A549 (cell line): ENCODE measurements at regions not wholly inside any gene's neighbourhood (a gene's known extent, or its start where the extent isn't known, plus 50 kb on each side); places are given as distances from the start of the nearest gene placed in this dataset.

Experiments
- CBX8 ChIP-seq: fragments of 200-600 bp; sonication (generic); IDR thresholded peaks from 2 replicates; pipeline ENCODE4 v1.6.1; 2016
- CTCF ChIP-seq: fragments of >200 bp; sonication (Bioruptor Twin); formaldehyde crosslinking; IDR thresholded peaks from 3 replicates; pipeline ENCODE4 v1.5.1; 2016
- HMGXB4 ChIP-seq: fragments of 250-450 bp; sonication (Bioruptor Pico); IDR thresholded peaks from 2 replicates; pipeline ENCODE4 v1.5.0; 2021; ENCODE audit warnings: mild to moderate bottlenecking, moderate library complexity, borderline replicate concordance
- HOXB13 ChIP-seq: fragments of 250-450 bp; sonication (Bioruptor Pico); IDR thresholded peaks from 2 replicates; pipeline ENCODE4 v1.5.0; 2020; ENCODE audit warnings: low read depth, mild to moderate bottlenecking, moderate library complexity
- MAX ChIP-seq: IDR thresholded peaks from 2 replicates; pipeline ENCODE4 v1.6.1; 2012
- POLR2A ChIP-seq: IDR thresholded peaks from 2 replicates; pipeline ENCODE4 v1.6.1; 2012; ENCODE audit warnings: mild to moderate bottlenecking, low read length
- SMC3 ChIP-seq: fragments of >200 bp; sonication (Bioruptor Twin); formaldehyde crosslinking; IDR thresholded peaks from 3 replicates; pipeline ENCODE4 v1.6.1; 2018; ENCODE audit warnings: inconsistent platforms

- TF ChIP-seq HOXB13 (CRISPR knock-in tag) (no peak), POLR2A (no peak), CTCF (no peak), SMC3 (no peak), MAX (no peak), CBX8 (no peak), HMGXB4 (CRISPR knock-in tag) (no peak)
These were observed 259.9 kb upstream of the MYT1L start for GRCh38 chr2:2590841-2591541.
